ENCODE measurements at regions not wholly inside any gene's neighbourhood (a gene's known extent, or its start where the extent isn't known, plus 50 kb on each side); places are given as distances from the start of the nearest gene placed in this dataset.

GRCh38 chr5:104932431-104932830, 1369.8 kb upstream of the NUDT12 start:
- 67% methylated on average over 2 of the region's 2 CpGs for WGBS
- H3K27me3 ChIP-seq (ENCODE audit: control insufficient read depth in 4 of 4, insufficient read depth in 4 of 4, low read length in 3 of 4) = no peaks in the 10 kb centered on the region
- no peak overlapping the region for H3K4me3 ChIP-seq (ENCODE audit: low read depth in 1 of 3, low read length in 3 of 3)
- peaks cover 0 to 2% (median 0%) of the 10 kb centered on the region in 4 donors for H3K9me3 ChIP-seq (ENCODE audit: control insufficient read depth in 4 of 4, low read length in 3 of 4)
- H3K4me1 ChIP-seq (ENCODE audit: control insufficient read depth in 4 of 4, insufficient read depth in 4 of 4, low read length in 3 of 4) = no peaks in the 10 kb centered on the region
- H3K36me3 ChIP-seq (ENCODE audit: control insufficient read depth in 4 of 4, insufficient read depth in 3 of 4, low read depth in 1 of 4, low read length in 3 of 4) = no peaks in the 10 kb centered on the region
- H3K27ac ChIP-seq (ENCODE audit: low read depth in 1 of 2, low read length in 2 of 2) = no peak overlapping the region
- no peak for TF ChIP-seq HNF4A (conservative IDR thresholded peaks at IDR 0.05)
- TF ChIP-seq JUND (IDR thresholded peaks at IDR 0.05) = no peak
- TF ChIP-seq SP1 (IDR thresholded peaks at IDR 0.05) = no peak
- no peak for TF ChIP-seq HNF4G (IDR thresholded peaks at IDR 0.05)
- no peak for TF ChIP-seq NR2F2 (IDR thresholded peaks at IDR 0.05)
- TF ChIP-seq RXRA (IDR thresholded peaks at IDR 0.05) = no peak
- TF ChIP-seq YY1 (IDR thresholded peaks at IDR 0.05) = no peak
- TF ChIP-seq TAF1 (conservative IDR thresholded peaks at IDR 0.05) = no peak
- no peak for TF ChIP-seq ZBTB33 (IDR thresholded peaks at IDR 0.05)
- no peak for TF ChIP-seq FOXA1 (IDR thresholded peaks at IDR 0.05)
- TF ChIP-seq CTCF (IDR thresholded peaks at IDR 0.05; ENCODE audit: low read depth, low read length, missing input control) = no peak
- no peak for TF ChIP-seq GABPA (IDR thresholded peaks at IDR 0.05 in 1 of 2, conservative IDR thresholded peaks at IDR 0.05 in 1 of 2)
- TF ChIP-seq ATF3 (IDR thresholded peaks at IDR 0.05) = no peak
- no peak for TF ChIP-seq EGR1 (IDR thresholded peaks at IDR 0.05; ENCODE audit: low read depth in 2 of 2)
- no peak for TF ChIP-seq FOXA2 (IDR thresholded peaks at IDR 0.05)
- TF ChIP-seq RAD21 (IDR thresholded peaks at IDR 0.05) = no peak
- TF ChIP-seq MAX (IDR thresholded peaks at IDR 0.05) = no peak
- no peak for TF ChIP-seq REST (IDR thresholded peaks at IDR 0.05)
- no peak for DNase-seq (ENCODE audit: low spot score)
- H3K9ac ChIP-seq (ENCODE audit: low read depth in 1 of 2, low read length in 2 of 2) = no peak overlapping the region

Data from liver (tissue), 8 donors.